Neural crest cell (in vitro differentiated cells): ENCODE measurements at regions not wholly inside any gene's neighbourhood (a gene's known extent, or its start where the extent isn't known, plus 50 kb on each side); places are given as distances from the start of the nearest gene placed in this dataset.
A peak's percentile ranks its signal among the peaks of the same experiment; 100 is the strongest.

Source experiments
- DNase-seq: peaks from one replicate; pipeline ENCODE4 v3.0.0; 2021; ENCODE audit warnings: low read depth, mixed read lengths, low spot score
- H3K27ac Mint-ChIP-seq: one replicate; pipeline ENCODE4 v1.8.0; 2021; ENCODE audit warnings: mild to moderate bottlenecking, mixed read lengths; ENCODE audit not compliant: unreplicated experiment
- H3K27me3 Mint-ChIP-seq: 2 replicates; pipeline ENCODE4 v1.8.0; 2021; ENCODE audit warnings: low read depth, mild to moderate bottlenecking, mixed read lengths
- H3K36me3 Mint-ChIP-seq: 2 replicates; pipeline ENCODE4 v1.8.0; 2021; ENCODE audit warnings: low read depth, mild to moderate bottlenecking, mixed read lengths
- H3K4me1 Mint-ChIP-seq: 2 replicates; pipeline ENCODE4 v1.8.0; 2021; ENCODE audit warnings: mixed read lengths
- H3K4me3 Mint-ChIP-seq: one replicate; pipeline ENCODE4 v1.8.0; 2021; ENCODE audit warnings: mild to moderate bottlenecking, mixed read lengths
- H3K9me3 Mint-ChIP-seq: 2 replicates; pipeline ENCODE4 v1.8.0; 2021; ENCODE audit warnings: mixed read lengths
- TF ChIP-seq, protein P1 (sequence below): fragments of 200-600 bp; sonication (generic); conservative IDR thresholded peaks from 2 replicates; pipeline ENCODE4 v1.5.0; 2021; ENCODE audit warnings: antibody characterized with exemption, mild to moderate bottlenecking

DNA sequence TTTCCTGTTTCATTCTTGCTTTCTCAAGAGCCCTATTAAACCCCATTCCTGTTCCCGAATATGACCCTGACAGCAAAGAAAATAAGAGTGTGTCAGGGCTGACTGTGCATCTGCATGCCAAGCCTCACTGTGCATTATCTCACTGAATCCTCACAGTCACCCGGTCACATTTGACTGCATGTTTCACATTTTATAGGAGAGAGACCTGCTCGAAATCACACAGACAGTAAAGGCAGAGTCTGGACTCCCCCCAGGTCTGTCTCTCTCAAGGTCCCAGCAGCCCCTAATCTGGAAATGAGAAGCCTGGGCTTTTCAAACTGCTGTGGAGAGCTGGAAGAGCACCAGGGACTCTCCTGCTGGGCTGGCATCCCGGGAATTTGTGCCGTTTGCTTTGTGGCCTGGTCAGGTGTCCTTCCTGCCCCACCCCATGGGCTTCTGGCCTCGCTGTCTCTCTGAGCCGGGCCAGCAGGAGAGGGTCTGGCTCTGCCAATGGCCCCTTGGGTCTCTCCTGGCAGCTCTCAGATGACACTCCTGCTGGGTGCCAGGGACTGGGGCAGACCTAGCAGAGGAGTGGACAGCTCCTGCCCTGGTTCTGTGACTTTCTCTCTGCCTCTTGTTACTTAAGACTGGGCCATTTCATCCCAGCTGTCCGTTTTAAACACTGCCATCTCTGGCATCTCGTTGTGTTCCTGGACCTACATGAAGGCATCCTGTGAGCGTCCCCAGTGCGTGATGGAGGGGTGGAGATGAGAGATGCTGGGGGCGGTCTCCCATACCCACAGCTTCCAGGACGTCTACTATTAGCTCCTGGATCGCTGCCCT, 173.6 kb downstream of the ARHGAP12 start:
- no peak for DNase-seq
- no peaks in the 10 kb centered on the region for H3K9me3 Mint-ChIP-seq

DNA sequence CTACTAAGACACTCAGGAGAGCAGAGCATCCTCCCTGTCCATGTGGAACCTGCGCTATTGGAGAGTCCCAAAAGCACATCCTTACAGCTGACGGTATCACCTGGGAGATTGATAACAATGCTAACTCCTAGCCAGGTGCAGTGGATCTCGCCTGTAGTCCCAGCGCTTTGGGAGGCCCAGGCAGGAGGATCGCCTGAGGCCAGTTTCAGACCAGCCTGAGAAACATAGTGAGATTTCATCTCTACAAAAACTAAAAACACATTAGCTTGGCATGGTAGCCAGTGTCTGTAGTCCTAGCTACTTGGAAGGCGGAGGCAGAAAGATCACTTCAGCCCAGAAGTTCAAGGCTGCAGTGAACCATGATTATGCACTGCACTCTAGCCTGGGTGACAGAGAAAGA, 174.9 kb downstream of the ARHGAP12 start:
- peak overlapping the region; percentile 39 for H3K4me3 Mint-ChIP-seq
- peaks cover 58% of the 10 kb centered on the region for H3K4me1 Mint-ChIP-seq
- no peaks in the 10 kb centered on the region for H3K9me3 Mint-ChIP-seq
- no peaks in the 10 kb centered on the region for H3K27me3 Mint-ChIP-seq
- DNase-seq, result no peak
- no peak overlapping the region for H3K27ac Mint-ChIP-seq
- TF ChIP-seq, protein P1, sequence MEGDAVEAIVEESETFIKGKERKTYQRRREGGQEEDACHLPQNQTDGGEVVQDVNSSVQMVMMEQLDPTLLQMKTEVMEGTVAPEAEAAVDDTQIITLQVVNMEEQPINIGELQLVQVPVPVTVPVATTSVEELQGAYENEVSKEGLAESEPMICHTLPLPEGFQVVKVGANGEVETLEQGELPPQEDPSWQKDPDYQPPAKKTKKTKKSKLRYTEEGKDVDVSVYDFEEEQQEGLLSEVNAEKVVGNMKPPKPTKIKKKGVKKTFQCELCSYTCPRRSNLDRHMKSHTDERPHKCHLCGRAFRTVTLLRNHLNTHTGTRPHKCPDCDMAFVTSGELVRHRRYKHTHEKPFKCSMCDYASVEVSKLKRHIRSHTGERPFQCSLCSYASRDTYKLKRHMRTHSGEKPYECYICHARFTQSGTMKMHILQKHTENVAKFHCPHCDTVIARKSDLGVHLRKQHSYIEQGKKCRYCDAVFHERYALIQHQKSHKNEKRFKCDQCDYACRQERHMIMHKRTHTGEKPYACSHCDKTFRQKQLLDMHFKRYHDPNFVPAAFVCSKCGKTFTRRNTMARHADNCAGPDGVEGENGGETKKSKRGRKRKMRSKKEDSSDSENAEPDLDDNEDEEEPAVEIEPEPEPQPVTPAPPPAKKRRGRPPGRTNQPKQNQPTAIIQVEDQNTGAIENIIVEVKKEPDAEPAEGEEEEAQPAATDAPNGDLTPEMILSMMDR, result no peak
- H3K36me3 Mint-ChIP-seq, result no peaks in the 10 kb centered on the region

More for the DNA sequence above, 173.6 kb downstream of the ARHGAP12 start:
- TF ChIP-seq, protein P1, result no peak
- Mint-ChIP-seq H3K4me1 (peaks cover 53% of the 10 kb centered on the region), H3K27ac (no peak overlapping the region), H3K4me3 (peak overlapping the region; percentile 17), H3K36me3 (no peaks in the 10 kb centered on the region), H3K27me3 (no peaks in the 10 kb centered on the region)

DNA sequence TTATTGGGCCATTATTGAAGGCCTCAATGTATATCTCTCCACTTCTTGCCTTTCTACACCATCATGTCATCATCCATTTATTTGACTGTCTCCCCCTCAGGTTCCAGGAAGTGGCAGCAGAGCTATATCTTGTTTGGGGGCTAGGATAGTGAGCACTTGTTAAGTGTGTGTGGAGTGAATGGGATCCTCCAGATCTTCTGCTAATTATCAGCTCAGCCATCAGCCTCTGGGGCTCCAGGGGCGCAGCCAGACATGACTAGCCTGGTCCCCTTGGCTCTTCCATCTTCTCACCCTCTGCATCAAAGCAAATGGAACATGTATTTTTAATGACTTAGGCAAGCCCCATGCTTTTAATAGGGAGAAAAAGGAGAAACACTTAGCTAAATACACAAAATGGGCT, 176.5 kb downstream of the ARHGAP12 start:
- Mint-ChIP-seq H3K27me3 (no peaks in the 10 kb centered on the region), H3K4me3 (no peak overlapping the region), H3K36me3 (no peaks in the 10 kb centered on the region), H3K27ac (no peak overlapping the region), H3K9me3 (no peaks in the 10 kb centered on the region), H3K4me1 (peaks cover 43% of the 10 kb centered on the region)
- no peak for DNase-seq
- TF ChIP-seq, protein P1, result no peak

DNA sequence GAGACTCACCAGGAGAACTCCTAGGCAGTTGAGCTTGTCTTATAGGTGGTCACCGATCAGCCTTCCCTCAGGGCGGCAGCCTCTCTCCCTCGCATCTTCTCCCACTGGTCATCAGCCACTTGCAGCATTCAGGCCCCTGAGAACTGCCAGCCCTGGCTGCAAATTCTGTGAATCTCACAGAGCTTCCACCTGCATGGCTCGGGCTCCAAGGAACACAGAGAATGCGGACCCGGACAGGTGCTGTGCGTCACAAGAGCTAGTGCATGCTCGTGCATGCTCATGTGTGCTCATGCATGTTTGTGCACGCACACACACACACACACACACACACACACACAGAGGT, 176.9 kb downstream of the ARHGAP12 start:
- Mint-ChIP-seq H3K36me3 (no peaks in the 10 kb centered on the region), H3K27ac (no peak overlapping the region), H3K9me3 (no peaks in the 10 kb centered on the region), H3K4me1 (peaks cover 38% of the 10 kb centered on the region), H3K27me3 (no peaks in the 10 kb centered on the region), H3K4me3 (no peak overlapping the region)
- TF ChIP-seq, protein P1, result no peak
- no peak for DNase-seq

DNA sequence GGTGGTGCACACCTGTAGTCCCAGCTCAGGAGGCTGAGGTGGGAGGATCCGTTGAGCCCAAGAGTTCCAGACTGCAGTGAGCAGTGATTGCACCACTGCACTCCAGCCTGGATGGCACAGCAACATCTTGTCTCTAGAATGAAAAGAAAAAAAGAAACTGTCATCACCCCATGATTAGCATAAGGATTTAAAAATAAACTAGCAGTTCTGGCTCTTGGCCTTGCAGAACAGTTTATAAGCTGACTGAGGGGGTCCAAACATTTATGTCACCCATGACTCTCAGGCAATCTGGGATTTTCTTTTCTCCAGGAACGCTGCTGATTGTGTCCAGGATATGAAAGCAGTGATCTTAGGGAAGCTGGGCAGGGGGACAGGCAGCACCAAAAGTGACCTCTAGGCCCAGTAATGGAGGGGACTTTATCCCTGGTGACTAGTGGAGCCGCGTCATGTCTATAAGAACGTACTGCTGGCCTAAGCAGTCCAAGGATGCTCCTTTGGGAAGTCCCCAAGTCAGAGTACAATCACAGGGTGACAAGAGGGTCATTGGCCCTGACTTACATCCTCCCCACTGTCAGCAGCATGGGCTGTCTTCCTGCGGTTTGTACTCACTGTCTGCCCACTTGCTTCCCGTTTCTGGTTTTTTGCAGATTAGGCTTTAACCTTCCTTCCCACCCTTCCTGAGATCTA, 177.4 kb downstream of the ARHGAP12 start:
- no peak for DNase-seq
- Mint-ChIP-seq H3K4me3 (no peak overlapping the region), H3K4me1 (peaks cover 33% of the 10 kb centered on the region), H3K36me3 (no peaks in the 10 kb centered on the region), H3K9me3 (no peaks in the 10 kb centered on the region), H3K27me3 (no peaks in the 10 kb centered on the region), H3K27ac (no peak overlapping the region)
- TF ChIP-seq, protein P1, result no peak
